ENCODE measurements at regions not wholly inside any gene's neighbourhood (a gene's known extent, or its start where the extent isn't known, plus 50 kb on each side); places are given as distances from the start of the nearest gene placed in this dataset.
"Not testable (repeated sequence)": the region's sequence is repeated elsewhere in the genome, so short reads cannot be mapped to it uniquely, and the experiment has no call there.

GRCh38 chr20:39738651-39739050 lies 776.5 kb downstream of the DHX35 start:
- in situ Hi-C loops (cut with HindIII; ENCODE audit: low pct_ligation_motif_present, low sequenced_read_pairs): no loop called here
- TF ChIP-seq CTCF (IDR thresholded peaks at IDR 0.05; ENCODE audit: low read depth, low read length, missing control alignments): no peak
- Histone ChIP-seq H3K27ac (no peak overlapping the region), H3K36me3 (replicated peaks) (no peaks in the 10 kb centered on the region), H3K27me3 (replicated peaks) (no peaks in the 10 kb centered on the region), H3K4me3 (ENCODE audit: low read depth, low read length) (no peak overlapping the region)
- no peak for DNase-seq

GRCh38 chr20:39736434-39737327 lies 774.5 kb downstream of the DHX35 start:
- TF ChIP-seq CTCF (IDR thresholded peaks at IDR 0.05; ENCODE audit: low read depth, low read length, missing control alignments): no peak
- DNase-seq: no peak
- in situ Hi-C loops (cut with HindIII; ENCODE audit: low pct_ligation_motif_present, low sequenced_read_pairs): no loop called here
- Histone ChIP-seq H3K27ac (no peak overlapping the region), H3K4me3 (ENCODE audit: low read depth, low read length) (no peak overlapping the region), H3K27me3 (replicated peaks) (no peaks in the 10 kb centered on the region), H3K36me3 (replicated peaks) (no peaks in the 10 kb centered on the region)

GRCh38 chr20:39725513-39725912 lies 763.4 kb downstream of the DHX35 start:
- H3K4me3 ChIP-seq (ENCODE audit: low read depth, low read length); H3K27me3 ChIP-seq (replicated peaks); DNase-seq; H3K36me3 ChIP-seq (replicated peaks); in situ Hi-C loops (cut with HindIII; ENCODE audit: low pct_ligation_motif_present, low sequenced_read_pairs); H3K27ac ChIP-seq: not testable (repeated sequence)

DNA sequence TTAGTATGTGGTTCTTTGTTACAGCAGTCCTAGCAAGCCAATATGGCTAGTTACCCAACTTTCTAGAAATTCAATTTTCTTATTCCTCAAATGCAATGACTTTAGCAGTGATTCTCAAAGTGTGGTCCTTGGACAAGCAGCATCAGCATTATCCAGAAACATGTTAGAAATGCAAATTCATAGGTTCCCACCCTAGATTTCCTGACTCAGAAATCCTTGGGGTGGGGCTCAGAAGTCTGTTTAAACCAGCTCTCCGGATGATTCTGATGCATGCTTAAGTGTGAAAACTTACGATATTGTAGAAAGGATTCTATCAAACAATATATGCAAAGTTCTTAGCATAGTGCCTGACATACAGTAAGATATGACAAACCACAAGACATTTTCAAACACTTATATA lies 757.1 kb downstream of the DHX35 start:
- no peak overlapping the region for H3K4me3 ChIP-seq (ENCODE audit: low read depth, low read length)
- H3K27ac ChIP-seq: no peak overlapping the region
- no peaks in the 10 kb centered on the region for H3K27me3 ChIP-seq (replicated peaks)
- no peaks in the 10 kb centered on the region for H3K36me3 ChIP-seq (replicated peaks)
- DNase-seq: no peak
- TF ChIP-seq CTCF (IDR thresholded peaks at IDR 0.05; ENCODE audit: low read depth, low read length, missing control alignments): no peak
- in situ Hi-C loops (cut with HindIII; ENCODE audit: low pct_ligation_motif_present, low sequenced_read_pairs): no loop called here

DNA sequence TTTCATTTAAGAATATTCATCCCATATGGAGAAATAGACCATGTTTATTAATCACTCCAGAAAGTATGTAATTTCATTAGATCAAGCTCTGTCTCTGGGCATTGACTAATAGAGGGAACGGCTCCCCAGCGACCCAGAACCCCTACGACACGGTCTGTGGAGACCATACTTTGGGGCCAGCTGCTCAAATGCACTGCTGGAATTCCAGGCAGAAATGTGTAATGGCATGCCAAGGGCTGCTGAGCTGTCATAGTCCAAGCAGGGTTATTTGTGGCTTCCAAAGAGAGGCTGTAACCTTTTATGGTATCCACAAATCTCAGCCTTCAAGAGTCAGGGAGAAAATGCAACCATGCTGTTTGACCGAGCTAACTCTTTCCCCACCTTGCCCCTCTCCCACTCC lies 755.8 kb downstream of the DHX35 start:
- H3K36me3 ChIP-seq (replicated peaks): no peaks in the 10 kb centered on the region
- no peaks in the 10 kb centered on the region for H3K27me3 ChIP-seq (replicated peaks)
- in situ Hi-C loops (cut with HindIII; ENCODE audit: low pct_ligation_motif_present, low sequenced_read_pairs): no loop called here
- TF ChIP-seq CTCF (IDR thresholded peaks at IDR 0.05; ENCODE audit: low read depth, low read length, missing control alignments): no peak
- no peak overlapping the region for H3K27ac ChIP-seq
- no peak overlapping the region for H3K4me3 ChIP-seq (ENCODE audit: low read depth, low read length)
- no peak for DNase-seq

GRCh38 chr20:39716796-39717341 lies 754.7 kb downstream of the DHX35 start:
- no peak for TF ChIP-seq CTCF (IDR thresholded peaks at IDR 0.05; ENCODE audit: low read depth, low read length, missing control alignments)
- no peaks in the 10 kb centered on the region for H3K27me3 ChIP-seq (replicated peaks)
- no peaks in the 10 kb centered on the region for H3K36me3 ChIP-seq (replicated peaks)
- no peak overlapping the region for H3K4me3 ChIP-seq (ENCODE audit: low read depth, low read length)
- DNase-seq: no peak
- H3K27ac ChIP-seq: no peak overlapping the region
- in situ Hi-C loops (cut with HindIII; ENCODE audit: low pct_ligation_motif_present, low sequenced_read_pairs): no loop called here
